GM10248 (cell line): ENCODE measurements at regions not wholly inside any gene's neighbourhood (a gene's known extent, or its start where the extent isn't known, plus 50 kb on each side); places are given as distances from the start of the nearest gene placed in this dataset.
"Not testable (repeated sequence)": the region's sequence is repeated elsewhere in the genome, so short reads cannot be mapped to it uniquely, and the experiment has no call there.

ENCODE experiments used
- CTCF ChIA-PET: fragments of 300-600 bp; sonication (Branson Sonifier 250); formaldehyde crosslinking; extraction: SDS; loops from one replicate; lab custom pipeline; 2021; ENCODE audit warnings: antibody characterized with exemption; lab: Yijun Ruan, JAX
- POLR2A ChIA-PET: fragments of 350-650 bp; sonication (Branson Sonifier 250); formaldehyde crosslinking; extraction: SDS; loops from one replicate; lab custom pipeline; 2020; ENCODE audit warnings: antibody characterized with exemption; lab: Yijun Ruan, JAX
- DNase-seq: peaks from one replicate; pipeline ENCODE4 v3.0.0; 2012; ENCODE audit errors: extremely low spot score
- CTCF ChIP-seq: IDR thresholded peaks from 2 replicates; pipeline ENCODE4 v1.5.1; 2012; ENCODE audit warnings: mild to moderate bottlenecking, low read depth; ENCODE audit errors: extremely low read depth, missing control alignments, control extremely low read depth

- DNase-seq = no peak
- no peak for TF ChIP-seq CTCF
- POLR2A ChIA-PET = no interaction called here
- CTCF ChIA-PET = interaction anchor here (1.3 kb wide), 1 partner anchor 11 kb away, joined by 4 read pairs; no protein-coding TSS in a partner anchor
These were observed 113.2 kb upstream of the ZSWIM2 start for GRCh38 chr2:186962085-186962747.

- CTCF ChIA-PET = interaction anchor here (0.8 kb wide), 1 partner anchor 11 kb away, joined by 4 read pairs; no protein-coding TSS in a partner anchor
These were observed 111.3 kb upstream of the ZSWIM2 start for GRCh38 chr2:186960241-186960640.

GRCh38 chr2:186959486-186959885, 110.5 kb upstream of the ZSWIM2 start:
- ChIA-PET CTCF (interaction anchor here (0.8 kb wide), 1 partner anchor 12 kb away, joined by 4 read pairs; no protein-coding TSS in a partner anchor), POLR2A (no interaction called here)
- TF ChIP-seq CTCF = no peak
- DNase-seq = no peak

More at GRCh38 chr2:186960241-186960640, 111.3 kb upstream of the ZSWIM2 start:
- DNase-seq, POLR2A ChIA-PET: not testable (repeated sequence)

- ChIA-PET CTCF (no interaction called here), POLR2A (no interaction called here)
- DNase-seq = no peak
- no peak for TF ChIP-seq CTCF
These were observed 101.7 kb upstream of the ZSWIM2 start for GRCh38 chr2:186950694-186951093.

- POLR2A ChIA-PET = no interaction called here
- TF ChIP-seq CTCF = no peak
- no peak for DNase-seq
- CTCF ChIA-PET = no interaction called here
These were observed 100.8 kb upstream of the ZSWIM2 start for GRCh38 chr2:186949726-186950256.

- POLR2A ChIA-PET = no interaction called here
- CTCF ChIA-PET = no interaction called here
- DNase-seq = no peak
- no peak for TF ChIP-seq CTCF
These were observed 98.5 kb upstream of the ZSWIM2 start for GRCh38 chr2:186947516-186947915.

- ChIA-PET CTCF (no interaction called here), POLR2A (no interaction called here)
- no peak for TF ChIP-seq CTCF
- no peak for DNase-seq
These were observed 98.0 kb upstream of the ZSWIM2 start for GRCh38 chr2:186946896-186947467.
